ENCODE measurements at regions not wholly inside any gene's neighbourhood (a gene's known extent, or its start where the extent isn't known, plus 50 kb on each side); places are given as distances from the start of the nearest gene placed in this dataset.

- TF ChIP-seq CTCF (IDR thresholded peaks at IDR 0.05; ENCODE audit: unreplicated experiment in 3 of 3): no peak
- H3K36me3 Mint-ChIP-seq (ENCODE audit: low read depth): peaks cover 4% of the 10 kb centered on the region
- H3K4me1 Mint-ChIP-seq: no peaks in the 10 kb centered on the region
Measured at GRCh38 chr14:44576356-44576755, 69.3 kb upstream of the FSCB start.

GRCh38 chr14:44567997-44568396, 60.9 kb upstream of the FSCB start:
- peaks cover 10% of the 10 kb centered on the region for H3K4me1 Mint-ChIP-seq
- H3K27me3 Mint-ChIP-seq (ENCODE audit: low read depth): peaks cover 4% of the 10 kb centered on the region
- H3K27ac Mint-ChIP-seq: no peak overlapping the region
- no peak for TF ChIP-seq CTCF (IDR thresholded peaks at IDR 0.05; ENCODE audit: unreplicated experiment in 3 of 3)
- no peak overlapping the region for H3K4me3 Mint-ChIP-seq
- peaks cover 35% of the 10 kb centered on the region for H3K9me3 Mint-ChIP-seq
- no peaks in the 10 kb centered on the region for H3K36me3 Mint-ChIP-seq (ENCODE audit: low read depth)

More at GRCh38 chr14:44576356-44576755, 69.3 kb upstream of the FSCB start:
- H3K27me3 Mint-ChIP-seq (ENCODE audit: low read depth): no peaks in the 10 kb centered on the region
- H3K9me3 Mint-ChIP-seq: peaks cover 29% of the 10 kb centered on the region
- no peak overlapping the region for H3K4me3 Mint-ChIP-seq
- no peak overlapping the region for H3K27ac Mint-ChIP-seq

GRCh38 chr14:44565968-44566367, 58.9 kb upstream of the FSCB start:
- Mint-ChIP-seq H3K4me1 (peaks cover 10% of the 10 kb centered on the region), H3K4me3 (no peak overlapping the region), H3K9me3 (peaks cover 21% of the 10 kb centered on the region), H3K36me3 (ENCODE audit: low read depth) (no peaks in the 10 kb centered on the region), H3K27ac (no peak overlapping the region), H3K27me3 (ENCODE audit: low read depth) (peaks cover 4% of the 10 kb centered on the region)
- TF ChIP-seq CTCF (IDR thresholded peaks at IDR 0.05; ENCODE audit: unreplicated experiment in 3 of 3): no peak

- no peak for TF ChIP-seq CTCF (IDR thresholded peaks at IDR 0.05; ENCODE audit: unreplicated experiment in 3 of 3)
- Mint-ChIP-seq H3K4me3 (no peak overlapping the region), H3K9me3 (peaks cover 14% of the 10 kb centered on the region), H3K27me3 (ENCODE audit: low read depth) (peaks cover 4% of the 10 kb centered on the region), H3K27ac (no peak overlapping the region), H3K4me1 (peaks cover 10% of the 10 kb centered on the region), H3K36me3 (ENCODE audit: low read depth) (no peaks in the 10 kb centered on the region)
Measured at GRCh38 chr14:44564908-44565307, 57.8 kb upstream of the FSCB start.

All from nephron (organoid).